ENCODE measurements at regions not wholly inside any gene's neighbourhood (a gene's known extent, or its start where the extent isn't known, plus 50 kb on each side); places are given as distances from the start of the nearest gene placed in this dataset.

DNA sequence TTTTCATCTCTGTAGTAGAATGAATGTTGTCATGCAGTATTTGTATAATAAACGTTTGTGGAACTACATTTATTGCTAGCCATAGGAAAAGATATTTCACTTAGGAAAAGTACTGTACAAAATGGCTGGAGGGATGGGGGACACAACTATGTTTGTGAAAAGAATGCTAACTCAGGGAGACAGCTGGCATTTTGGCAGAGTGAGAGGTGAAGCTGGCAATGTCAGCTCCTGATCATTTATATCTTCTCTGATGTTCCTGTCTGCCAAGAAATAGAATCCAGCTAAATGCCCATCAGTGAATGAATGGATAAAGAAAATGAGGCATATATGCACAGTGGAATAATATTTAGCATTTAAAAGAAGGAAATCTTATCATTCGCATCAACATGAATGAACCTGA is 313.0 kb upstream of the IRAK1BP1 start:
- H3K9me3 ChIP-seq (ENCODE audit: insufficient read depth, low read length, severe bottlenecking), result peaks cover 19% of the 10 kb centered on the region
- no peak overlapping the region for H3K4me3 ChIP-seq (ENCODE audit: low read depth in 1 of 2, low read length in 2 of 2)
- H3K9ac ChIP-seq (ENCODE audit: low read depth, low read length), result no peak overlapping the region
- no peak for DNase-seq
- H3K36me3 ChIP-seq (ENCODE audit: insufficient read depth, low read length), result no peaks in the 10 kb centered on the region
- no peaks in the 10 kb centered on the region for H4K20me1 ChIP-seq (ENCODE audit: insufficient read depth, low read length)
- no peaks in the 10 kb centered on the region for H3K79me2 ChIP-seq (ENCODE audit: insufficient read depth, low read length)
- no peaks in the 10 kb centered on the region for H3K27me3 ChIP-seq (ENCODE audit: insufficient read depth, low read length, poor library complexity)
- no peak overlapping the region for H3K27ac ChIP-seq (ENCODE audit: low read length)
- no peak overlapping the region for H2AFZ ChIP-seq (ENCODE audit: low read depth, low read length)
- no peak overlapping the region for H3K4me2 ChIP-seq (ENCODE audit: insufficient read depth, low read length)
- TF ChIP-seq, protein P1, sequence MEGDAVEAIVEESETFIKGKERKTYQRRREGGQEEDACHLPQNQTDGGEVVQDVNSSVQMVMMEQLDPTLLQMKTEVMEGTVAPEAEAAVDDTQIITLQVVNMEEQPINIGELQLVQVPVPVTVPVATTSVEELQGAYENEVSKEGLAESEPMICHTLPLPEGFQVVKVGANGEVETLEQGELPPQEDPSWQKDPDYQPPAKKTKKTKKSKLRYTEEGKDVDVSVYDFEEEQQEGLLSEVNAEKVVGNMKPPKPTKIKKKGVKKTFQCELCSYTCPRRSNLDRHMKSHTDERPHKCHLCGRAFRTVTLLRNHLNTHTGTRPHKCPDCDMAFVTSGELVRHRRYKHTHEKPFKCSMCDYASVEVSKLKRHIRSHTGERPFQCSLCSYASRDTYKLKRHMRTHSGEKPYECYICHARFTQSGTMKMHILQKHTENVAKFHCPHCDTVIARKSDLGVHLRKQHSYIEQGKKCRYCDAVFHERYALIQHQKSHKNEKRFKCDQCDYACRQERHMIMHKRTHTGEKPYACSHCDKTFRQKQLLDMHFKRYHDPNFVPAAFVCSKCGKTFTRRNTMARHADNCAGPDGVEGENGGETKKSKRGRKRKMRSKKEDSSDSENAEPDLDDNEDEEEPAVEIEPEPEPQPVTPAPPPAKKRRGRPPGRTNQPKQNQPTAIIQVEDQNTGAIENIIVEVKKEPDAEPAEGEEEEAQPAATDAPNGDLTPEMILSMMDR (IDR thresholded peaks at IDR 0.05; ENCODE audit: borderline replicate concordance, extremely low read depth, low read length, poor library complexity, severe bottlenecking), result no peak
- TF ChIP-seq EZH2 (IDR thresholded peaks at IDR 0.05; ENCODE audit: borderline replicate concordance, low read depth, low read length, severe bottlenecking), result no peak
- H3K4me1 ChIP-seq (ENCODE audit: insufficient read depth, low read length), result no peaks in the 10 kb centered on the region
- no peak for ATAC-seq (ENCODE audit: insufficient read depth, low read depth)

GRCh38 chr6:78559056-78559455 is 308.3 kb upstream of the IRAK1BP1 start:
- no peak for TF ChIP-seq EZH2 (IDR thresholded peaks at IDR 0.05; ENCODE audit: borderline replicate concordance, low read depth, low read length, severe bottlenecking)
- TF ChIP-seq, protein P1 (IDR thresholded peaks at IDR 0.05; ENCODE audit: borderline replicate concordance, extremely low read depth, low read length, poor library complexity, severe bottlenecking), result no peak
- Histone ChIP-seq H3K4me3 (ENCODE audit: low read depth in 1 of 2, low read length in 2 of 2) (no peak overlapping the region), H3K36me3 (ENCODE audit: insufficient read depth, low read length) (no peaks in the 10 kb centered on the region), H4K20me1 (ENCODE audit: insufficient read depth, low read length) (no peaks in the 10 kb centered on the region), H3K27ac (ENCODE audit: low read length) (no peak overlapping the region), H3K4me2 (ENCODE audit: insufficient read depth, low read length) (no peak overlapping the region), H3K27me3 (ENCODE audit: insufficient read depth, low read length, poor library complexity) (no peaks in the 10 kb centered on the region), H3K9ac (ENCODE audit: low read depth, low read length) (no peak overlapping the region), H2AFZ (ENCODE audit: low read depth, low read length) (no peak overlapping the region), H3K9me3 (ENCODE audit: insufficient read depth, low read length, severe bottlenecking) (peaks cover 19% of the 10 kb centered on the region), H3K4me1 (ENCODE audit: insufficient read depth, low read length) (no peaks in the 10 kb centered on the region), H3K79me2 (ENCODE audit: insufficient read depth, low read length) (no peaks in the 10 kb centered on the region)
- no peak for ATAC-seq (ENCODE audit: insufficient read depth, low read depth)
- DNase-seq, result no peak

DNA sequence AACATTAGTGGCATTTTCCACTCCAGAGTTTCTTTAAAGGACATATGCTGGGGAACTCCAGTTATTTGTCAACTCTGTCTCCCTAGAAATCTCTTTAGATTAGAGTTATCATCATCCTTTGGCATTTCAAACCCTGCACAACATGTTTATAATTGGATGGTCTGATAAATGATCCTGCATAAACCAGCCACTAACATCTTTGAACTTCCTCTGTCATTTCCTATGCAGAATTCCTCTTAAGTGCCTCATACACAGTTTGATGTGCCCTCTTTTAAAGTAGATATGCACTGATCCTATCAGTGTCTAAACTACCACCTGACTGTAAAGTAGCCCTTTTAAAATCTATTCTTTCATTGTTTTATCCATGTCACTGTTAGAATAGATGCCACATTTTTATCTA is 306.3 kb upstream of the IRAK1BP1 start:
- Histone ChIP-seq H4K20me1 (ENCODE audit: insufficient read depth, low read length) (no peaks in the 10 kb centered on the region), H3K27ac (ENCODE audit: low read length) (no peak overlapping the region), H3K27me3 (ENCODE audit: insufficient read depth, low read length, poor library complexity) (no peaks in the 10 kb centered on the region), H3K36me3 (ENCODE audit: insufficient read depth, low read length) (no peaks in the 10 kb centered on the region), H2AFZ (ENCODE audit: low read depth, low read length) (no peak overlapping the region), H3K4me3 (ENCODE audit: low read depth in 1 of 2, low read length in 2 of 2) (no peak overlapping the region), H3K9me3 (ENCODE audit: insufficient read depth, low read length, severe bottlenecking) (peaks cover 7% of the 10 kb centered on the region), H3K4me2 (ENCODE audit: insufficient read depth, low read length) (no peak overlapping the region), H3K9ac (ENCODE audit: low read depth, low read length) (no peak overlapping the region), H3K4me1 (ENCODE audit: insufficient read depth, low read length) (no peaks in the 10 kb centered on the region), H3K79me2 (ENCODE audit: insufficient read depth, low read length) (no peaks in the 10 kb centered on the region)
- ATAC-seq (ENCODE audit: insufficient read depth, low read depth), result no peak
- no peak for DNase-seq
- TF ChIP-seq EZH2 (IDR thresholded peaks at IDR 0.05; ENCODE audit: borderline replicate concordance, low read depth, low read length, severe bottlenecking), result no peak
- TF ChIP-seq, protein P1 (IDR thresholded peaks at IDR 0.05; ENCODE audit: borderline replicate concordance, extremely low read depth, low read length, poor library complexity, severe bottlenecking), result no peak

- no peak for ATAC-seq (ENCODE audit: insufficient read depth, low read depth)
- no peaks in the 10 kb centered on the region for H3K27me3 ChIP-seq (ENCODE audit: insufficient read depth, low read length, poor library complexity)
- no peaks in the 10 kb centered on the region for H3K4me1 ChIP-seq (ENCODE audit: insufficient read depth, low read length)
- no peaks in the 10 kb centered on the region for H4K20me1 ChIP-seq (ENCODE audit: insufficient read depth, low read length)
- TF ChIP-seq EZH2 (IDR thresholded peaks at IDR 0.05; ENCODE audit: borderline replicate concordance, low read depth, low read length, severe bottlenecking), result no peak
- TF ChIP-seq, protein P1 (IDR thresholded peaks at IDR 0.05; ENCODE audit: borderline replicate concordance, extremely low read depth, low read length, poor library complexity, severe bottlenecking), result no peak
- no peak overlapping the region for H2AFZ ChIP-seq (ENCODE audit: low read depth, low read length)
- H3K79me2 ChIP-seq (ENCODE audit: insufficient read depth, low read length), result no peaks in the 10 kb centered on the region
- H3K9ac ChIP-seq (ENCODE audit: low read depth, low read length), result no peak overlapping the region
- no peak overlapping the region for H3K27ac ChIP-seq (ENCODE audit: low read length)
- H3K4me2 ChIP-seq (ENCODE audit: insufficient read depth, low read length), result no peak overlapping the region
- DNase-seq, result no peak
- H3K9me3 ChIP-seq (ENCODE audit: insufficient read depth, low read length, severe bottlenecking), result no peaks in the 10 kb centered on the region
- no peak overlapping the region for H3K4me3 ChIP-seq (ENCODE audit: low read depth in 1 of 2, low read length in 2 of 2)
- no peaks in the 10 kb centered on the region for H3K36me3 ChIP-seq (ENCODE audit: insufficient read depth, low read length)
These were observed 301.4 kb upstream of the IRAK1BP1 start for GRCh38 chr6:78565997-78566396.

Data from DND-41 (cell line).